Fibroblast of mammary gland (primary cell): ENCODE measurements at regions not wholly inside any gene's neighbourhood (a gene's known extent, or its start where the extent isn't known, plus 50 kb on each side); places are given as distances from the start of the nearest gene placed in this dataset.
A peak's percentile ranks its signal among the peaks of the same experiment; 100 is the strongest.

ENCODE experiments used
- DNase-seq: peaks from one replicate; pipeline ENCODE4 v3.0.0-alpha.2; 2010; ENCODE audit warnings: low read depth
- H3K4me3 ChIP-seq: 2 replicates; pipeline ENCODE4 v1.5.1; 2011; ENCODE audit warnings: low read depth, mild to moderate bottlenecking, low read length, moderate library complexity; ENCODE audit not compliant: control insufficient read depth
- CTCF ChIP-seq: conservative IDR thresholded peaks from 2 replicates; pipeline ENCODE4 v1.5.1; 2011; ENCODE audit warnings: low read depth, low read length, inconsistent platforms; ENCODE audit not compliant: control insufficient read depth, insufficient read depth

- no peak overlapping the region for H3K4me3 ChIP-seq
- peak; percentile 12 for DNase-seq
- no peak for TF ChIP-seq CTCF
These were observed 105.6 kb upstream of the FHL2 start for GRCh38 chr2:105504459-105504858.

GRCh38 chr2:105502625-105503334 is 103.9 kb upstream of the FHL2 start:
- no peak for TF ChIP-seq CTCF
- DNase-seq: peak; percentile 35
- no peak overlapping the region for H3K4me3 ChIP-seq

DNA sequence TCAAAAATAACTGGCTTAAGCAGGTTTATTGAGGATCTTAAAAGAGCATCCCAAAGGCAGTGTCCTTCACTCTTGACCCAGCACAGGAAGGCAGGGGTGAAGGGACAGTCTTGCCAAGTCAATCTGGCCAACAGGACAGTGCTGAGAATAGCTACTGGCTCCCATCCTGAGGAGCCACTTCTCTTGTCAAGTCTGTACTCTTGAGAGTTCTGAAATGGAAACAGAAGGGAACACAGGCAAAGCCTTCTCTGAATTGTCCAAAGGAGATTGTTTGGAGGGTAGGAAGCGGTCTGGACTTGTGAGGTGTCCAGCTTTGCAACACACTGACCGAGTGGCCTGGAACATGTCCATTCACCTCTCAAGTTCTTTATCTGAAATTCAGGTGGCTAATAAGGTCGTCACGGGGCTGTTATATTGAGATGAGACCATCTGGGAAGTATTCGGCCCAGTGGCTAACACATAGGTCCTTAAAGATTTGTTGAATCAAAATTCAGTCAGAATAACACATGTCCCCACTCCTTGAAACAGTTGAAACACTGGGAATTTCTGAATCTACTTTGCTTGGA is 99.5 kb upstream of the FHL2 start:
- no peak for TF ChIP-seq CTCF
- DNase-seq: no peak
- H3K4me3 ChIP-seq: no peak overlapping the region

GRCh38 chr2:105497094-105497493 is 98.2 kb upstream of the FHL2 start:
- no peak for TF ChIP-seq CTCF
- no peak overlapping the region for H3K4me3 ChIP-seq
- DNase-seq: no peak

- no peak overlapping the region for H3K4me3 ChIP-seq
- no peak for DNase-seq
- TF ChIP-seq CTCF: no peak
These were observed 97.4 kb upstream of the FHL2 start for GRCh38 chr2:105496271-105496670.

DNA sequence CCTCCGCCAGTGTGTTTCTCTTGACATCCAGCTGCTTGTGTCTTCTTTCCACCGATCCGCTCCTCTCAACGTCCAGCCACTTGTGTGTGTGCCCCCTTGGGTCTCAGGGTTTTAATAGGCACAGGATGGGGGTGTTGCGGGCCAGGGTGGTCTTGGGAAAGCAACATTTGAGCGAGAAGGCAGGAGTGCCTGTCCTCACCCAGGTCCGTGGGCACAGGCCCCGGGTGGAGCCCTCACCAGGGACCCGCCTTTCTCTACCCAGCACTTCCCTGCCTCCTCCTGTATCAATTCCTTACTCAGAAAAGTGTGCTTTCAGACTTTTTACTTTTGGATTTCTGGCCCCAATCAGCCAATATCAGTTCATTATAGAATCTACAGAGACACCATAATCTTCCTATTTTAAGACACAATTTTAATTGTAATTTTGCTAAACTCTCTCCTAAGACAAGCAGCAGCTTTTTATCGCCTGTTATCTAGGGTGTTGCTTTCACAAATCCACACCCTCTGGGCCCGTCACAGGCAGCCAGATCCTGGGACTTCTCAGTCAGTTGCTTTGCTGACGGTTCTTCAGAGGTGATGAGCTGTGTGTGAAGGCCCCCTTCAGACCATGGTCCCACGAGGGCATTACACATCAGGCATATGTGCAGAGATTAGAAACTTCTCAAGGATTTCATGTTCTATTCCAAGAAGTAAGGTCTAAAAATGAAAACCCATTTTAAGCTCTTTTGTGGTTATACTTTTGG is 96.0 kb upstream of the FHL2 start:
- peak; percentile 53 for DNase-seq
- no peak for TF ChIP-seq CTCF
- H3K4me3 ChIP-seq: no peak overlapping the region
